Suprapubic skin (tissue), 3 donors: ENCODE measurements at regions not wholly inside any gene's neighbourhood (a gene's known extent, or its start where the extent isn't known, plus 50 kb on each side); places are given as distances from the start of the nearest gene placed in this dataset.

Source experiments
- EP300 ChIP-seq: sonication (generic); formaldehyde crosslinking; IDR thresholded peaks from one replicate; pipeline ENCODE4 v1.6.1; 2017; ENCODE audit warnings: antibody characterized with exemption
- TF ChIP-seq, protein P1 (sequence below), 2 donors: fragments of 200-600 bp in 1 of 2; fragments of 450-650 bp in 1 of 2; sonication (generic) in 1 of 2; IDR thresholded peaks; one replicate each; pipeline ENCODE4 v1.5.1; 2016 to 2019; ENCODE audit warnings: antibody characterized with exemption in 2 of 2, mild to moderate bottlenecking in 1 of 2, moderate library complexity in 1 of 2

DNA sequence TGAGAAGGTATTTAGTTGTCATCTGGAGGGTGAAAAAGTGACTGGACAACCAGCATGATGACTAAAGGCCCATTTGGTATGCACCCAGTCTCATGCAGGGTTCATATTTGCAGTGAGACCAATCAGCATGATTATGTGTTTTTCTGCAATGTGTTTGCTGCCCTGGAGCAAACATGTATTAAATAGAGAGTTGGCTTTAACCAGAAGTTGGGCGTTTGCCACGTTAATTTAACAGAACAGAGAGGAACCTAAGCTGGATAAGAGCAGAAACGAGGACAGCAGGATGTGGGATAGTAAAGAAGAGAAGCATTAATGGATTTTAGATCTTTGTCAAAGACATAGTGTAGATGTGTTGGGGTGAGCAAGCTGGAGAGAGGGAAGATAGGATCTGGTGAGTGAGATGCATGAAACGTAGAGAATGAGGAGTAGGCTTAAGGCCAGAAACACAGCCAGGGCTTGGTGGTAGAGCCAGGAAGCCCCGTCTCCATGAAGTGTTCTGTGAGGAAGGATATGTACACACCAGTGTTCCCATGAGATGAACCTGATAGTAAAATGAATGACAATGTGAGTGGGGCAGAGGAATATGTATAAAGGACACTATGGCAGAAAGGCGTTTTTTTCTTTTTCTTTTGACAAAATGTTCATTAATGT is 164.0 kb upstream of the PDGFD start:
- TF ChIP-seq, protein P1, sequence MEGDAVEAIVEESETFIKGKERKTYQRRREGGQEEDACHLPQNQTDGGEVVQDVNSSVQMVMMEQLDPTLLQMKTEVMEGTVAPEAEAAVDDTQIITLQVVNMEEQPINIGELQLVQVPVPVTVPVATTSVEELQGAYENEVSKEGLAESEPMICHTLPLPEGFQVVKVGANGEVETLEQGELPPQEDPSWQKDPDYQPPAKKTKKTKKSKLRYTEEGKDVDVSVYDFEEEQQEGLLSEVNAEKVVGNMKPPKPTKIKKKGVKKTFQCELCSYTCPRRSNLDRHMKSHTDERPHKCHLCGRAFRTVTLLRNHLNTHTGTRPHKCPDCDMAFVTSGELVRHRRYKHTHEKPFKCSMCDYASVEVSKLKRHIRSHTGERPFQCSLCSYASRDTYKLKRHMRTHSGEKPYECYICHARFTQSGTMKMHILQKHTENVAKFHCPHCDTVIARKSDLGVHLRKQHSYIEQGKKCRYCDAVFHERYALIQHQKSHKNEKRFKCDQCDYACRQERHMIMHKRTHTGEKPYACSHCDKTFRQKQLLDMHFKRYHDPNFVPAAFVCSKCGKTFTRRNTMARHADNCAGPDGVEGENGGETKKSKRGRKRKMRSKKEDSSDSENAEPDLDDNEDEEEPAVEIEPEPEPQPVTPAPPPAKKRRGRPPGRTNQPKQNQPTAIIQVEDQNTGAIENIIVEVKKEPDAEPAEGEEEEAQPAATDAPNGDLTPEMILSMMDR (IDR thresholded peaks at IDR 0.05), result no peak
- TF ChIP-seq EP300, result no peak
